ENCODE measurements at regions not wholly inside any gene's neighbourhood (a gene's known extent, or its start where the extent isn't known, plus 50 kb on each side); places are given as distances from the start of the nearest gene placed in this dataset.

DNA sequence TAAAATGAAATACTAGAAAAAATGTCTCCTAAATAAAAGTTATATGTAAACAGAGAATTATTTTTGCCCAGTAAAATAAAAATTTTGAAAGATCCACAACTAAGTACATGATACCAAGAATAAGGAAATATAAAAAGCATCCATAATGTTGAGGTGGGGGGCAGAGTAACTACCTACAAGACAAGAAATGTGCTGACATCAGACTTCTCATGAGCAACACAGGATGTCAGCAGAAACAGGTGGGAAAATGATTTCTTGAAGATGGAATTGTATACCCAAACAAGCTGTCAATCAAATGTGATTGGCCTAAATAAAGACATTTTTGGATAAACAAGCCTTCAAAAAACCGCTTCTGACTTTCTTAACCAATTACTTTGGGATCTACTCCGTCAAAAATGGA is 143.9 kb upstream of the LIPC start:
- DNase-seq: no peak
- intact Hi-C loops (cut with DNase I, micrococcal nuclease): loop anchor here in 1 of 2 experiments (5.0 kb wide), 1 partner anchor 184 kb away; no protein-coding TSS in a partner anchor
- ChIA-PET CTCF (no interaction called here), POLR2A (no interaction called here)
- no peak for ATAC-seq
- peaks cover 15% of the 10 kb centered on the region for H3K4me1 Mint-ChIP-seq
- no peak overlapping the region for H3K27ac Mint-ChIP-seq
- H3K9me3 Mint-ChIP-seq (ENCODE audit: low read depth): peaks cover 4% of the 10 kb centered on the region
- H3K4me3 Mint-ChIP-seq: no peak overlapping the region
- no peaks in the 10 kb centered on the region for H3K27me3 Mint-ChIP-seq
- H3K36me3 Mint-ChIP-seq (ENCODE audit: low read depth): no peaks in the 10 kb centered on the region

DNA sequence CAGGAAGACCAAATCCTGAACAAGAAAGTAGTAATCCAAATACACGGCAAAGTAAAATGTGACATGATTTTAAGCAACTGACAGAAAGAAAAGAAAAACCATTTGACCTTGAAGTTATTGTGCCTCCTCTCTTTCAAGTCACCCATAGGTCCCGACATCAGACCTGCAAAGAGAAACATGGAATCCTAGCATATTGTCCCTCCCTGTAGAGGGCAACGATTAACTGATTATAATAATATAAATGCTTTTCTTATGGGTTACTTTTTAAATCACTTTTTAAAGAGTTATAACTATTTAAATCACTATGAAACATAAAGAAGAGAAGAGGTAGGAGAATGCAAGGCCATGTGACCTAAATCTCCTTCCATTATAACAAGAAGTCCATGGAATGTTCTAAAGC is 143.2 kb upstream of the LIPC start:
- intact Hi-C loops (cut with DNase I, micrococcal nuclease): loop anchor here in 1 of 2 experiments (5.0 kb wide), 1 partner anchor 184 kb away; no protein-coding TSS in a partner anchor
- ChIA-PET CTCF (interaction anchor here (1.2 kb wide), 1 partner anchor 14 kb away, joined by 3 read pairs; no protein-coding TSS in a partner anchor), POLR2A (no interaction called here)
- H3K27ac Mint-ChIP-seq: no peak overlapping the region
- H3K4me3 Mint-ChIP-seq: no peak overlapping the region
- no peak for DNase-seq
- H3K9me3 Mint-ChIP-seq (ENCODE audit: low read depth): peaks cover 4% of the 10 kb centered on the region
- peaks cover 15% of the 10 kb centered on the region for H3K4me1 Mint-ChIP-seq
- no peaks in the 10 kb centered on the region for H3K27me3 Mint-ChIP-seq
- no peak for ATAC-seq
- H3K36me3 Mint-ChIP-seq (ENCODE audit: low read depth): no peaks in the 10 kb centered on the region

DNA sequence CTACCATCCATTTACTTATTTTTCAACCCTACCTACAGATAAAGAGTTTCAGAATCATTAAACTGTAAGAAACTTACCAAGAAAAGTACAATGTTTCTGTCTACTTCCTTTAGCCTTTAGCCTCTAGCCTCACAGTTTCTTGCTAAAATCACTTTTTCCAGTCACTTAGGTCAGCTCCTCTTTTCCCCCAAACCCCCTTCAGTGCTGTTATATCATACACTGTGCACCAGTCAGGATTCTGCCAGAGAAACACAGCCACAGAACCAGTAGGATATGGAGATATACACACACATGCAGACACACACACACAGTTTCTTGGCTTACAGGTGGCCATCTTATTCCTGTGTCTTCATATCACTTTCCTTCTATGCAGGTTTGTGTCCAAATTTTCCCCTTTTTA is 139.9 kb upstream of the LIPC start:
- CTCF ChIA-PET: no interaction called here
- Mint-ChIP-seq H3K27ac (peak overlapping the region; percentile 29), H3K9me3 (ENCODE audit: low read depth) (peaks cover 9% of the 10 kb centered on the region), H3K27me3 (no peaks in the 10 kb centered on the region), H3K4me1 (peaks cover 8% of the 10 kb centered on the region), H3K36me3 (ENCODE audit: low read depth) (no peaks in the 10 kb centered on the region), H3K4me3 (no peak overlapping the region)
- POLR2A ChIA-PET: no interaction called here
- ATAC-seq (no peak), DNase-seq (no peak)
- intact Hi-C loops (cut with DNase I, micrococcal nuclease): no loop called here

DNA sequence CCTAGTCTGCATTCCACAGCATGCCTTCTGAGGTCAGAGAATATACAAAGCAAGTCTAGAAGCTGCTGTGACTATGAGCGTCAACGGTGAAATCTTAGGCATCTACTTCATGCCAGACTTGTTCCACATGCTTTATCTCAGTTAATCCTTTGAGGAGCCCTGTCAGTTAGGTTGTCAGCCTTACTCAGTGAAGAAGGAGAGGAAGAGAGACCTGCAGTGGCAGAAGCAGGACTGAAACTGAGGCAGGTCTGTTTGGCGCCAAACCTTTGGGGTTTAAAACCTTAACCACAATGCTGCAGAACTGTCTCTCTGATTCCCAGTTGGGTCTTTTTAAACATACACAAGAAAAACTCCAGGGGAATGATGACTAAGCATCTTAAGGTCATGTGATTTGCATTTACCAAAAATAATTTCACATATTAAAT is 139.0 kb upstream of the LIPC start:
- no peak for DNase-seq
- ChIA-PET POLR2A (no interaction called here), CTCF (no interaction called here)
- no peak for ATAC-seq
- no peak overlapping the region for H3K4me3 Mint-ChIP-seq
- H3K4me1 Mint-ChIP-seq: peaks cover 7% of the 10 kb centered on the region
- intact Hi-C loops (cut with DNase I, micrococcal nuclease): no loop called here
- H3K27ac Mint-ChIP-seq: no peak overlapping the region
- H3K27me3 Mint-ChIP-seq: no peaks in the 10 kb centered on the region
- H3K36me3 Mint-ChIP-seq (ENCODE audit: low read depth): peaks cover 2% of the 10 kb centered on the region
- H3K9me3 Mint-ChIP-seq (ENCODE audit: low read depth): peaks cover 12% of the 10 kb centered on the region

DNA sequence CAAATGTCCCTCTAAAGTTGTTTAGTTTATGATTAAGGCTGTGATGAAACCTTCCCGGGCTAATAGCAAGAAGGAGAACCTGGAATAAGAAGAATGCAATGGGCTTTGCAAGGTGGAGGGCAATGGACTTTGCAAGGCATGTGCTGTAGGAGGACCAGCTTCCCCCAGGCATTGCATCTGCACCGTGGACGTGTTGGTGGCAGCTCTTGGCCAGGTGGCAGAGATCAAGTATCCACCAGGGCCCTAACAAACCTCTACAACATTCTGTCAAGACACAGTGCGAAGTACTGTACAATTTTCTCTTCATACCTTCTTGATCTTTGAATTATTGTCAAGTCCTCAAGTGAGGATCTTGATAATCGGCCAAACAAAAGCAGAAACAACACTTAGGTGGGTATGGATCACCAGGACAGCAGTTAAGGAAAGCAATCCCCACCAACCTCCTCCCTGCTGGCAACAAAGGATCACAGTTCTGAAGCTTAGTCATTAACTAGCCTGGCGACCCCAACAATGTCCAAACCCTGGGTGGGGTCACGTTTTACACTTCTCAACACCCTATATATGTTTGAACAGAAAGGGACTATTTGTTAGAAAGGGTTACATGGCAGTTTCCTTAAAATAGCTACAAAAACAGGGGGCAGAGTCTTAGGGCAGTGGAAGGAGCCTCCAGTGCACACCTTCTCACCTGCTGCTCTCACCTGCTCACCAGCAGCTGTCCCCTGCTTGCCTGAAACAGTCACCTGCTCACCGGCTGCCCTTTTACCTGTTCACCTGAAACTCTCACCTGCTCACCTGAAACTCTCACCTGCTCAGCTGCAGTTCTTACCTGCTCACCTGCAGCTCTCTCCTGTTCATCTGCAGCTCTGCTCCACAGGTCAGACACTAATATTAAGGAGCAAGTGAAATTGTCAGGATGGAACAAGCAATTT is 137.9 kb upstream of the LIPC start:
- H3K9me3 Mint-ChIP-seq (ENCODE audit: low read depth): peaks cover 12% of the 10 kb centered on the region
- H3K4me1 Mint-ChIP-seq: peaks cover 7% of the 10 kb centered on the region
- ATAC-seq (no peak), DNase-seq (no peak)
- H3K27me3 Mint-ChIP-seq: no peaks in the 10 kb centered on the region
- intact Hi-C loops (cut with DNase I, micrococcal nuclease): no loop called here
- peaks cover 2% of the 10 kb centered on the region for H3K36me3 Mint-ChIP-seq (ENCODE audit: low read depth)
- H3K27ac Mint-ChIP-seq: no peak overlapping the region
- CTCF ChIA-PET: interaction anchor here (0.6 to 1.0 kb wide), 2 partner anchors 13 to 73 kb away, joined by 3 to 4 read pairs; no protein-coding TSS in a partner anchor
- POLR2A ChIA-PET: no interaction called here
- no peak overlapping the region for H3K4me3 Mint-ChIP-seq

DNA sequence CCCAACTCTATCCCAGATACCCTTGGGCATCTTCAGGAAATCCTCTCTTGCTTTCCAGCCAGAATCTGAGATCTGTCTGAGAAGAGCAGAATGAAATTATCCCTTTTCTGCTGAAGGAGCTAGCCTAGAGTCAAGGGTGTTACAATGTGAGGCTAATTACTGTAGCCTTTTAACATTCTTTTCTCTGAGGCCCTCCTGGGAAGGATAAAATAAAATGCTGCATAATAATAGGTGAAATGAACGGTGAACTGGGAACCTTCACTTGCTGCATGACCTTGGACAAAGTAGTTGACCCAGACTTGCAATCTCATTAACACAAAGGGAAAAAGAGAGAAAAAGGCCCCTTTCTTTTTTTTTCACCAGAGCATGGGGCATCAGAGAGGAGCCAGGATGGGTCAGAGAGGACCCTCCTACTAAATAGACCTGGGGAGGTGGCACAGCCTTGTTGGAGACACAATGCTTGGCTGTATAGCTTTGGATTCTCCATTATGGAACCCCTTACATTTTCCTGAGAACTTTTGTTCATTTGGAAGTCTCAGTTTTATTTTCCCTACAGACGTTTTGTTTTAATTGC is 137.0 kb upstream of the LIPC start:
- intact Hi-C loops (cut with DNase I, micrococcal nuclease): no loop called here
- CTCF ChIA-PET: no interaction called here
- no peak overlapping the region for H3K4me3 Mint-ChIP-seq
- peaks cover 7% of the 10 kb centered on the region for H3K4me1 Mint-ChIP-seq
- H3K36me3 Mint-ChIP-seq (ENCODE audit: low read depth): peaks cover 2% of the 10 kb centered on the region
- no peak for ATAC-seq
- no peaks in the 10 kb centered on the region for H3K27me3 Mint-ChIP-seq
- H3K27ac Mint-ChIP-seq: no peak overlapping the region
- POLR2A ChIA-PET: no interaction called here
- peaks cover 12% of the 10 kb centered on the region for H3K9me3 Mint-ChIP-seq (ENCODE audit: low read depth)
- no peak for DNase-seq

DNA sequence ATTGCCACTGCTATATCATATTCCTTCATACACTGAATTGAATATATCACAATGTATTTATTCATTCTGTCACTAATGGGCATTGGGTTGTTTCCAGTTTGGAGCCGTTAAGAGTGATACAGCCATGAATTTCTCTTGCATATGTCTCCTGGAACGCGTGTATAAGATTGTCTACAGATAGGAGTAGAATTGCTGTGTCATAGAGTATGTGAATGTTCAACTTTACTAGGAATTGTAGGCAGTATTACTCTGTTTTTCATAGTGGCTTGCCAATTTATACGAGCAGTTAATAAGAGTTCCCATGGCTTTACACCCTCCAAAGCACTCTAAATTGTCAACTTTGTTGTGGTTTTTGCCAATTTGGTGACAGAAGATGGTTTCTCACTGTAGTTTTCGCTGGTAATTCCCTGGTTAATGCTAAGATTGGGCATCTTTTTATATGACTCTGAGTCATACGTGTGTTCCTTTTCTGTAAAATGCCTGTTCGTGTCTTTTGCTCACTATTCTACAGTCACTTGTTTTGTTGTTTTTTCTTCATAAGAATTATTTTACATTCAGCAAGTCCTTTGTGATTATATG is 136.1 kb upstream of the LIPC start:
- H3K4me3 Mint-ChIP-seq: no peak overlapping the region
- H3K4me1 Mint-ChIP-seq: peaks cover 5% of the 10 kb centered on the region
- peaks cover 2% of the 10 kb centered on the region for H3K36me3 Mint-ChIP-seq (ENCODE audit: low read depth)
- CTCF ChIA-PET: no interaction called here
- H3K27ac Mint-ChIP-seq: no peak overlapping the region
- H3K9me3 Mint-ChIP-seq (ENCODE audit: low read depth): peaks cover 12% of the 10 kb centered on the region
- POLR2A ChIA-PET: no interaction called here
- ATAC-seq: no peak
- H3K27me3 Mint-ChIP-seq: no peaks in the 10 kb centered on the region
- intact Hi-C loops (cut with DNase I, micrococcal nuclease): no loop called here
- DNase-seq: no peak

DNA sequence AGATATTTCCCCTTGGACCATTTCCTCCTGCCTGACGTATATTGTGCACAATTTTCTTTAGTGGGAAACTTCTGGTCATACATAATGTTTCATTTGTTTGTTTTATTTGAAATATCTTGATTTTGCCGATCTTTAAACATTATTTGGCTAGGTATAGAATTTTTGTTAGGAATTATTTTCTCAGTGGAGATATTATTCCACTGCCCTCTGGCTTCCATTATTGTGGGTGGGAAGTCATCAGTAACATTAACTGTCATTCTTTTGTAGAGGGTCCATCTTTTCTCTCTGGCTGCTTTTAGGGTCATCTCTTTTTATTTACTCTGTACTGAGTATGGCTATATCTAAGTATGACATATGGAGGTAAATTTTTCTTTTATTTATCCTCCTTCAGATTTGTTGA is 135.5 kb upstream of the LIPC start:
- ATAC-seq (no peak), DNase-seq (no peak)
- H3K27me3 Mint-ChIP-seq: no peaks in the 10 kb centered on the region
- H3K36me3 Mint-ChIP-seq (ENCODE audit: low read depth): peaks cover 2% of the 10 kb centered on the region
- H3K9me3 Mint-ChIP-seq (ENCODE audit: low read depth): peaks cover 12% of the 10 kb centered on the region
- CTCF ChIA-PET: no interaction called here
- no peak overlapping the region for H3K4me3 Mint-ChIP-seq
- intact Hi-C loops (cut with DNase I, micrococcal nuclease): no loop called here
- POLR2A ChIA-PET: no interaction called here
- no peak overlapping the region for H3K27ac Mint-ChIP-seq
- peaks cover 3% of the 10 kb centered on the region for H3K4me1 Mint-ChIP-seq

DNA sequence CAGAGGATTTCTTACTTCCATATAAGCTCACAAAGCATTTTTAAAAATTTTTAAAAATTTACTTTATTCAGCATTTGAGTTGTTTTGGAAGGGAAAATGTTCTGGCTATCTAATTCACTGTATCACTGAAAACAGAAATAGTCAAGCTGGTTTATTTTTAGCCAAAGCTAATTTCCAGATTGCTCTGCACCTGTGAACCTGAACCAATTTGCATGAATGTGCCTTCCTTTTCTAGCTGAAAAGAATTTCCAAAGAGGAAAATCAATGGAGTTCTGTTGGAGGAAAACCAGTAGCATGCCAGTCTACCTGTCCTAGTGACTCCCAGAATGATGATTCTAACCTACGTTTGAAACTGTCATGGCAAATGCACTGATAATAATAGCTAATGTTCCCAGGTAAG is 134.2 kb upstream of the LIPC start:
- Mint-ChIP-seq H3K27me3 (no peaks in the 10 kb centered on the region), H3K27ac (no peak overlapping the region), H3K4me3 (no peak overlapping the region), H3K4me1 (no peaks in the 10 kb centered on the region), H3K36me3 (ENCODE audit: low read depth) (peaks cover 2% of the 10 kb centered on the region), H3K9me3 (ENCODE audit: low read depth) (peaks cover 9% of the 10 kb centered on the region)
- CTCF ChIA-PET: interaction anchor here (1.0 kb wide), 1 partner anchor 120 kb away, joined by 3 read pairs; no protein-coding TSS in a partner anchor
- POLR2A ChIA-PET: no interaction called here
- ATAC-seq (no peak), DNase-seq (no peak)
- intact Hi-C loops (cut with DNase I, micrococcal nuclease): no loop called here

DNA sequence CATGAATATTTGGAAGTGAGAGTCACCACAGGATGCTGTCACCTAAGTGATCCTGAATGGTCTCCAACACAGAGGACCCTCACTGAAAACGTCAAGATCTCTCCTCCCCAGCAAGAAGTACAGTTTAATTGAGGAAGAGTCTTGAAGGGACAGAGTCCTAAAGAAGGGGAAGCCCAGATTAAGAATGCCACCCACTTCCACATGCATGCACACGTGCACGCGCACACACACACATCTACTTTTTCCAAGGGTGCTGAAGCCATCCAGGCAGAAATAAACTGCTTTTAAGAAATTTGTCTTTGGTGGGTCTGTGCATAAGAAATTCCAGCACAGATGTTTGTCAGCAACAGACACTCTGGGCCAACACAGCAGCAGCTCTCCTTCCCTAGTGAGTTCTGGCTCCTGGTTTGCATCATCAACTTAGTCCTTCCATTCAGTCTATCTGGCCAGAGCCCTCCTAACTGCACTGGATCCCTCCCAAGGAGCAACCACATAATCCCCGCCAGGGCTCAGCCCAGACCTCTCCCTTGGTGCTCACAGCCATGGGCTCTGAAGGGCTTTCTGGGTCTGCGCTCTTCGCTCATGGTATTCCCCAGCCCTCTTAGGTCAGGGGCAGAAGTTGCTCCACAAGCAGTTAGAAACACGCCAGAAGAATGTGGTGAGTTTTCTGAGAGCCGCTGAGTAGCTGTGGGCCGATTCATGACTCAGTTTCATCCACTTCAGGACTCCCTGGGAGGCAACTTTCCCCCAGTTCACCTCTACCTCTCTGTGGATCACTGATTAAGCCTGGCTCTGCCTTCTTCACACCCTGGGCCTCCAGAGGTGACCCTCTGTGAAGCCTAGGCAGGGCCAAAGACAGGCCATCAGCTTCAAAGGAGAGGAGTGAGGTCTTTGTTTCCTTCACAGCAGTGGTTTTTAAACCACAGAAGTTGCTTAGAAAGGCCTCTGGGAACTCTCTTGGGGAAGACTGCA is 132.6 kb upstream of the LIPC start:
- Mint-ChIP-seq H3K36me3 (ENCODE audit: low read depth) (peaks cover 2% of the 10 kb centered on the region), H3K27ac (no peak overlapping the region), H3K4me3 (no peak overlapping the region), H3K9me3 (ENCODE audit: low read depth) (peaks cover 8% of the 10 kb centered on the region), H3K27me3 (no peaks in the 10 kb centered on the region), H3K4me1 (peaks cover 6% of the 10 kb centered on the region)
- ATAC-seq: no peak
- POLR2A ChIA-PET: no interaction called here
- no peak for DNase-seq
- CTCF ChIA-PET: no interaction called here
- intact Hi-C loops (cut with DNase I, micrococcal nuclease): no loop called here

DNA sequence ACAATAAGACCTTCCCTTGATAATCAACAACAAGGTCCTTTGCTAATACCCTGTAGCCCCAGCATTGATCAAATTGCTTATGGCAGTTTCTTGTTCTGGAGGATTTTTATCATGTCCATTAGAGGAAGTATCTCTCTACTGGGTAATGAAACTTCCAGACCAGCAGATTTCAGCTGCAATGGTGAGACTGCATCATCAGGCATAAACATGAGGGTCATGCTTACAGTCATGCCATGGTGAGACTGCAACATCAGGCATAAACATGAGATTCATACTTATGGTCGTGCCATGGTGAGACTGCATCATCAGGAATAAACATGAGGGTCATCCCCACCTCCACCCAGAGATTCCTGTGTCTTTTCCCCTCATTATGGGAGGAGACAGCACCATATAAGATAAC is 129.0 kb upstream of the LIPC start:
- peaks cover 12% of the 10 kb centered on the region for H3K4me1 Mint-ChIP-seq
- no peak overlapping the region for H3K27ac Mint-ChIP-seq
- H3K27me3 Mint-ChIP-seq: no peaks in the 10 kb centered on the region
- intact Hi-C loops (cut with DNase I, micrococcal nuclease): no loop called here
- ATAC-seq: no peak
- H3K4me3 Mint-ChIP-seq: no peak overlapping the region
- no peak for DNase-seq
- H3K9me3 Mint-ChIP-seq (ENCODE audit: low read depth): no peaks in the 10 kb centered on the region
- CTCF ChIA-PET: interaction anchor here (0.7 kb wide), 1 partner anchor 388 kb away, joined by 3 read pairs; no protein-coding TSS in a partner anchor
- no peaks in the 10 kb centered on the region for H3K36me3 Mint-ChIP-seq (ENCODE audit: low read depth)
- POLR2A ChIA-PET: no interaction called here
